GM12878 (cell line): ENCODE measurements at regions not wholly inside any gene's neighbourhood (a gene's known extent, or its start where the extent isn't known, plus 50 kb on each side); places are given as distances from the start of the nearest gene placed in this dataset.

Source experiments
- ATAC-seq: fragments of 200-7000 bp; cut with Tn5 transposase; 3 replicates; pipeline ENCODE4 v1.9.1; 2020; ENCODE audit warnings: mild to moderate bottlenecking, moderate library complexity
- BruUV-seq: library from RNA; stranded (reverse); fragments of 400-500 nt; replicated peaks from 2 replicates; lab custom pipeline; 2021; lab: Mats Ljungman, UMichigan
- CTCF ChIA-PET: fragments of 300-600 bp; sonication (Branson Sonifier 250); formaldehyde crosslinking; extraction: SDS; loops from one replicate; lab custom pipeline; 2021; ENCODE audit warnings: inconsistent platforms; lab: Yijun Ruan, JAX
- POLR2A ChIA-PET: fragments of 350-600 bp; formaldehyde crosslinking; extraction: SDS; loops from one replicate; lab custom pipeline; 2021; ENCODE audit warnings: inconsistent platforms; lab: Charles Lee
- RAD21 ChIA-PET: fragments of 300-600 bp; sonication (Branson Sonifier 250); formaldehyde crosslinking; loops from one replicate; lab custom pipeline; 2023; ENCODE audit warnings: antibody characterized with exemption; ENCODE audit not compliant: unreplicated experiment; lab: Charles Lee
- SMC1A ChIA-PET: fragments of 300-600 bp; sonication (Branson Sonifier 250); formaldehyde crosslinking; loops from one replicate; lab custom pipeline; 2023; ENCODE audit not compliant: unreplicated experiment, uncharacterized antibody; lab: Charles Lee
- DNase-seq: peaks from one replicate; pipeline ENCODE4 v3.0.0-alpha.2; 2011; ENCODE audit warnings: low read depth, low spot score
- FAIRE-seq: peaks from 3 replicates; lab custom pipeline; 2011; peaks lifted over from hg19 to GRCh38; lab: Jason Lieb, UNC
- H2AFZ ChIP-seq: 2 replicates; pipeline ENCODE4 v1.6.0; 2011; ENCODE audit warnings: low read depth, low read length, control low read depth; ENCODE audit not compliant: control insufficient read depth
- H3K27ac ChIP-seq: 2 replicates; pipeline ENCODE4 v1.5.1; 2011; ENCODE audit warnings: control low read depth; ENCODE audit not compliant: control insufficient read depth, insufficient read depth
- H3K27me3 ChIP-seq, 2 experiments: replicated peaks in 1 of 2; 2 replicates each; pipeline versions ENCODE4 v1.6.0 to v1.6.1; 2011; ENCODE audit warnings: low read length in 1 of 2; ENCODE audit not compliant: control insufficient read depth in 2 of 2, insufficient read depth in 2 of 2
- H3K36me3 ChIP-seq, 2 experiments: 2 replicates each; pipeline ENCODE4 v1.5.1; 2011; ENCODE audit warnings: low read length in 1 of 2; ENCODE audit not compliant: control insufficient read depth in 2 of 2, insufficient read depth in 2 of 2
- H3K4me1 ChIP-seq: 2 replicates; pipeline ENCODE4 v1.6.1; 2011; ENCODE audit warnings: mild to moderate bottlenecking, low read length, moderate library complexity, mixed read lengths; ENCODE audit not compliant: control insufficient read depth, insufficient read depth
- H3K4me2 ChIP-seq: 2 replicates; pipeline ENCODE4 v1.6.0; 2011; ENCODE audit warnings: control low read depth; ENCODE audit not compliant: control insufficient read depth, insufficient read depth
- H3K4me3 ChIP-seq: fragments of 200-600 bp; sonication (generic); 2 replicates; pipeline ENCODE4 v1.5.1; 2016
- H3K79me2 ChIP-seq: 2 replicates; pipeline ENCODE4 v1.6.0; 2011; ENCODE audit warnings: low read length; ENCODE audit not compliant: control insufficient read depth, insufficient read depth
- H3K9ac ChIP-seq: 2 replicates; pipeline ENCODE4 v1.8.0; 2011; ENCODE audit warnings: low read length, control low read depth, mixed read lengths; ENCODE audit not compliant: control insufficient read depth, insufficient read depth
- H3K9me3 ChIP-seq: replicated peaks from 3 replicates; pipeline ENCODE4 v1.5.1; 2011; ENCODE audit warnings: mild to moderate bottlenecking, low read length; ENCODE audit not compliant: control insufficient read depth, insufficient read depth
- H4K20me1 ChIP-seq: 2 replicates; pipeline ENCODE4 v1.6.0; 2011; ENCODE audit not compliant: control insufficient read depth, insufficient read depth
- CBX5 ChIP-seq: sonication (generic); IDR thresholded peaks from 2 replicates; pipeline ENCODE4 v1.6.1; 2016; ENCODE audit warnings: low read depth, moderate library complexity, mild to moderate bottlenecking, inconsistent platforms
- CEBPB ChIP-seq, 2 experiments: fragments of 150-350 bp in 1 of 2; IDR thresholded peaks; 2 replicates each; pipeline ENCODE4 v1.6.1; 2012 to 2014; ENCODE audit warnings: low read depth in 2 of 2, low read length in 2 of 2, borderline replicate concordance in 1 of 2, inconsistent platforms in 1 of 2
- CREM ChIP-seq: IDR thresholded peaks from 2 replicates; pipeline ENCODE4 v1.6.1; 2014; ENCODE audit warnings: antibody characterized with exemption, low read depth
- EED ChIP-seq: sonication (generic); IDR thresholded peaks from 2 replicates; pipeline ENCODE4 v1.6.1; 2016; ENCODE audit warnings: antibody characterized with exemption, low read depth
- ESRRA ChIP-seq: IDR thresholded peaks from 2 replicates; pipeline ENCODE4 v1.6.1; 2012; ENCODE audit warnings: mild to moderate bottlenecking, low read length, improper control_type of control experiment
- MEF2A ChIP-seq: IDR thresholded peaks from 2 replicates; pipeline ENCODE4 v1.6.1; 2011; ENCODE audit warnings: low read depth, mild to moderate bottlenecking, low read length, moderate library complexity; ENCODE audit not compliant: insufficient read depth
- MTA2 ChIP-seq: fragments of 450-650 bp; IDR thresholded peaks from 2 replicates; pipeline ENCODE4 v1.6.1; 2016; ENCODE audit warnings: low read depth, mild to moderate bottlenecking, moderate library complexity
- NBN ChIP-seq: fragments of 450-650 bp; IDR thresholded peaks from 2 replicates; pipeline ENCODE4 v1.6.1; 2016
- NFYB ChIP-seq: IDR thresholded peaks from 2 replicates; pipeline ENCODE4 v1.6.1; 2011; ENCODE audit warnings: low read depth, mild to moderate bottlenecking, low read length, improper control_type of control experiment, moderate library complexity; ENCODE audit not compliant: insufficient read depth
- NRF1 ChIP-seq: conservative IDR thresholded peaks from 2 replicates; pipeline ENCODE4 v1.6.1; 2011; ENCODE audit warnings: mild to moderate bottlenecking, low read depth, low read length, improper control_type of control experiment
- PAX5 ChIP-seq: IDR thresholded peaks from 2 replicates; pipeline ENCODE4 v1.6.1; 2011; ENCODE audit warnings: low read depth, low read length, borderline replicate concordance
- POLR2AphosphoS2 ChIP-seq: IDR thresholded peaks from 2 replicates; pipeline ENCODE4 v1.6.1; 2011; ENCODE audit warnings: low read depth, mild to moderate bottlenecking, low read length, improper control_type of control experiment, moderate library complexity
- RAD21 ChIP-seq: IDR thresholded peaks from 2 replicates; pipeline ENCODE4 v1.6.1; 2011; ENCODE audit warnings: mild to moderate bottlenecking, low read depth, low read length, moderate library complexity; ENCODE audit not compliant: insufficient read depth
- SIX5 ChIP-seq: IDR thresholded peaks from 2 replicates; pipeline ENCODE4 v1.6.1; 2011; ENCODE audit warnings: mild to moderate bottlenecking, low read depth, low read length, moderate library complexity; ENCODE audit not compliant: severe bottlenecking
- SP1 ChIP-seq: IDR thresholded peaks from one replicate; pipeline ENCODE4 v1.6.1; 2011; ENCODE audit warnings: low read depth, low read length
- ZNF274 ChIP-seq: IDR thresholded peaks from one replicate; pipeline ENCODE4 v1.8.0; 2011; ENCODE audit not compliant: insufficient read length, insufficient read depth
- ZZZ3 ChIP-seq: IDR thresholded peaks from 2 replicates; pipeline ENCODE4 v1.6.1; 2011; ENCODE audit warnings: low read depth; ENCODE audit not compliant: control insufficient read depth, insufficient read length
- whole genome bisulfite sequencing: methylation state at CpG from one replicate; pipeline ENCODE4 v1.1.6; 2016; ENCODE audit warnings: low lambda C conversion rate; ENCODE audit not compliant: insufficient replicate concordance, insufficient coverage; ENCODE audit errors: missing lambda C conversion rate; 5-methylcytosine and 5-hydroxymethylcytosine counted together
- in situ Hi-C: fragments of 300-500 bp; cut with MboI; formaldehyde crosslinking; loops from 9 replicates; pipeline ENCODE4 v1.14.3; 2018; ENCODE audit warnings: mixed read lengths
- intact Hi-C: fragments of 100-400 bp; cut with micrococcal nuclease; formaldehyde crosslinking; loops from one replicate; pipeline ENCODE4 v1.14.2; 2022; ENCODE audit not compliant: unreplicated experiment
- TF ChIP-seq, protein P1 (sequence below): fragments of 450-650 bp; IDR thresholded peaks from 2 replicates; pipeline ENCODE4 v1.6.1; 2016; ENCODE audit warnings: mild to moderate bottlenecking, moderate library complexity, borderline replicate concordance

DNA sequence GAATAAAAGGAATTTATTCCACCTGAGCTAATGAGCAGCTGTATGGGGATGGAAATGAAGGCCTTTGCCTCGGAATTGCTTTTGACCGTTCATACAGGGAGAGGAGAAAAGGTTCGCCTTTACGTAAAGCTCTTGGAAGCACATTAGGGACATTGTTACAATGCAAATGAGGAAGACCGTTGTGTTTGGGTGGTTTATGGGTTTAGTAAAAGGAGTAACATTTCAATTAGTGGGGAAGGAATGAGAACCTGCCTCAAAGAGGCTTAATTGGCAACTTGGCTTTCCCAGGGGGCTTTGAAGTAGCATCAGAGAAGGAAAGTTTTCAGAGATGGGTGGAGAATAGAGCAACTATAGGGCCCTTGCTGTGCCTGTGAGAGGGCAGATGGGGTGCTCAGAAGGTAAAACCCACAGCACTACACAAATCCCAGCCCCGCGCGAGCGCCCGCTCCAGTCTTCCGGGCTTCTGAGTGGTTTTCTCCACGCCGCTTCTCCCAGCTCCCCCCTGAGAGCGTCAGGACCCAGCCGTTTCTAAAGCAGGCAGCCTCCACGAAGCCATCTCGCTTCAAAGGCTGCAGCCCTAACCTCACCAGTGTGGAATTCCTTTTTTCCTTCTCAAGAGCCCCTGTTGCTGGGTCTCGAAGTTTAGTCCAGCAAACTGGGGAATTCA is 192.0 kb upstream of the HES1 start (continued):
- TF ChIP-seq, protein P1, sequence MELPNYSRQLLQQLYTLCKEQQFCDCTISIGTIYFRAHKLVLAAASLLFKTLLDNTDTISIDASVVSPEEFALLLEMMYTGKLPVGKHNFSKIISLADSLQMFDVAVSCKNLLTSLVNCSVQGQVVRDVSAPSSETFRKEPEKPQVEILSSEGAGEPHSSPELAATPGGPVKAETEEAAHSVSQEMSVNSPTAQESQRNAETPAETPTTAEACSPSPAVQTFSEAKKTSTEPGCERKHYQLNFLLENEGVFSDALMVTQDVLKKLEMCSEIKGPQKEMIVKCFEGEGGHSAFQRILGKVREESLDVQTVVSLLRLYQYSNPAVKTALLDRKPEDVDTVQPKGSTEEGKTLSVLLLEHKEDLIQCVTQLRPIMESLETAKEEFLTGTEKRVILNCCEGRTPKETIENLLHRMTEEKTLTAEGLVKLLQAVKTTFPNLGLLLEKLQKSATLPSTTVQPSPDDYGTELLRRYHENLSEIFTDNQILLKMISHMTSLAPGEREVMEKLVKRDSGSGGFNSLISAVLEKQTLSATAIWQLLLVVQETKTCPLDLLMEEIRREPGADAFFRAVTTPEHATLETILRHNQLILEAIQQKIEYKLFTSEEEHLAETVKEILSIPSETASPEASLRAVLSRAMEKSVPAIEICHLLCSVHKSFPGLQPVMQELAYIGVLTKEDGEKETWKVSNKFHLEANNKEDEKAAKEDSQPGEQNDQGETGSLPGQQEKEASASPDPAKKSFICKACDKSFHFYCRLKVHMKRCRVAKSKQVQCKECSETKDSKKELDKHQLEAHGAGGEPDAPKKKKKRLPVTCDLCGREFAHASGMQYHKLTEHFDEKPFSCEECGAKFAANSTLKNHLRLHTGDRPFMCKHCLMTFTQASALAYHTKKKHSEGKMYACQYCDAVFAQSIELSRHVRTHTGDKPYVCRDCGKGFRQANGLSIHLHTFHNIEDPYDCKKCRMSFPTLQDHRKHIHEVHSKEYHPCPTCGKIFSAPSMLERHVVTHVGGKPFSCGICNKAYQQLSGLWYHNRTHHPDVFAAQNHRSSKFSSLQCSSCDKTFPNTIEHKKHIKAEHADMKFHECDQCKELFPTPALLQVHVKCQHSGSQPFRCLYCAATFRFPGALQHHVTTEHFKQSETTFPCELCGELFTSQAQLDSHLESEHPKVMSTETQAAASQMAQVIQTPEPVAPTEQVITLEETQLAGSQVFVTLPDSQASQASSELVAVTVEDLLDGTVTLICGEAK, result no peak
- TF ChIP-seq SP1, result no peak
- no peak for TF ChIP-seq ZNF274
- no peak for TF ChIP-seq EED
- no peak for TF ChIP-seq MEF2A
- TF ChIP-seq CBX5, result no peak

DNA sequence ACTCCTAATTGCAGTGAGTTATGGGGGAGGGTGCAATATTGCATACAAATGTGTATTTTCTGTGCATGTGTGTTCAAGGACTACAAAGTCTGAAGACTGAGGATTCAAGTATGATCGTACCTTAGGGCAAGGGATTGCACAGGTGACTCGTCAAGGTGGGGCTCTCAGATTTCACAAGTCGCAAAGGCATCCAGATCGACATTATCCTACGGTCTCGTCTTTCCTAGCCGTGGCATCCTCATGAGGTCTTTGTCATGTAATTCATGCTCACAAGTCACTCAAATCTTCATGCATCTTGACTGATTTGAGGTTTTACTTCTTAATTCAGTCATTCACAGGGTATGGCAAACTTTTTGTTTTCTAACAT is 191.4 kb upstream of the HES1 start:
- WGBS, result 67% methylated on average over 7 of the region's 7 CpGs
- Histone ChIP-seq H3K4me1 (no peaks in the 10 kb centered on the region), H3K9me3 (no peaks in the 10 kb centered on the region), H3K27ac (no peak overlapping the region), H2AFZ (no peak overlapping the region), H4K20me1 (no peaks in the 10 kb centered on the region; the same call in 1 of the 2 replicates), H3K4me3 (no peak overlapping the region), H3K4me2 (no peak overlapping the region), H3K36me3 (no peaks in the 10 kb centered on the region), H3K9ac (no peak overlapping the region), H3K27me3 (peaks cover 0 to 4% of the 10 kb centered on the region in 2 experiments; a peak in 1 of 4 replicates), H3K79me2 (no peaks in the 10 kb centered on the region)
- FAIRE-seq (no peak), ATAC-seq (no peak), DNase-seq (no peak)
- POLR2A ChIA-PET, result no interaction called here
- intact Hi-C loops, result no loop called here
- CTCF ChIA-PET, result no interaction called here
- RAD21 ChIA-PET, result no interaction called here
- no TSS peak for BruUV-seq
- SMC1A ChIA-PET, result no interaction called here
- in situ Hi-C loops, result no loop called here
- TF ChIP-seq PAX5, result no peak
- TF ChIP-seq NRF1, result no peak
- no peak for TF ChIP-seq NFYB
- TF ChIP-seq CEBPB (IDR thresholded peaks at IDR 0.05; ENCODE audit: borderline replicate concordance in 1 of 2, low read depth in 2 of 2, low read length in 2 of 2), result no peak
- no peak for TF ChIP-seq MTA2
- no peak for TF ChIP-seq CREM
- TF ChIP-seq NBN, result no peak
- TF ChIP-seq SIX5, result no peak
- no peak for TF ChIP-seq ZZZ3
- TF ChIP-seq ESRRA, result no peak
- TF ChIP-seq RAD21, result no peak
- TF ChIP-seq POLR2AphosphoS2, result no peak
